ENCODE measurements at regions not wholly inside any gene's neighbourhood (a gene's known extent, or its start where the extent isn't known, plus 50 kb on each side); places are given as distances from the start of the nearest gene placed in this dataset.

DNA sequence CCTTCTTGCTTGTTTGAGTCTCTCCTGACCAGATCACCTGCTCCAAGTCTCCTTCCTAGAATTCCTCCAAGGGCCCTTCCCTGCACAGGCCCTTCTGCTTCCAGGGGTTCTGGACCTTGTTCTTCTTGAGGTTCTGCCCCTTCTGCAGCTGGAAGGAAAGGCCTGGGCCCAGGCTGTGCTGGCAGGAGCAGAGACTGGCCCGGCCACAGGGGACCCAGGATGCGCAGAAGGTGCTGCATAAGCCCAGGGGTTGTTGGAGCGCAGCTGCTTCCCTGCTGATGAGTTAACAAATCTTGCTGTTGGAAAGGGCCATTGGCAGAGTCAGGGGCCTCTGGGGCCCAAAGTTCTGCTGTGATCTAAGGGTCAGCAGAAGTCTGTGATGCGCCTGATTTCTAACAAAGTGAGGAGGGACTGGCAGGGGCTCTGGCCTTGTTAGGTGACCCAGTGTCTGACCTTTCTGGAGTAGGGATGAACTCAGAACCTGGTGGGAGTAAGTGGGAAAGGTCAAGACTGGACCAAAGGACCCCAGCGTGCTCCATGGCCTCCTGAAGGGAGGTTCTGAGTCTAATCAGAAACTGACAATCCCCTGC, 509.8 kb downstream of the PTPRU start:
- TF ChIP-seq POLR2A (IDR thresholded peaks at IDR 0.05; ENCODE audit: low read depth, low read length) (no peak), MXI1 (IDR thresholded peaks at IDR 0.05; ENCODE audit: low read depth, low read length) (no peak), CREB1 (IDR thresholded peaks at IDR 0.05; ENCODE audit: low read depth) (no peak), CTCF (IDR thresholded peaks at IDR 0.05 in 2 of 3, conservative IDR thresholded peaks at IDR 0.05 in 1 of 3; ENCODE audit: control insufficient read depth in 2 of 3, extremely low read depth in 1 of 3, insufficient read depth in 1 of 3, low read depth in 3 of 3, low read length in 3 of 3) (no peak), SPI1 (IDR thresholded peaks at IDR 0.05; ENCODE audit: borderline replicate concordance, insufficient read depth, low read depth, low read length) (no peak), RAD21 (IDR thresholded peaks at IDR 0.05; ENCODE audit: insufficient read depth, low read depth, low read length) (no peak), CBFB (IDR thresholded peaks at IDR 0.05; ENCODE audit: low read depth) (no peak), ZBTB11 (CRISPR knock-in tag; IDR thresholded peaks at IDR 0.05) (no peak), EP300 (IDR thresholded peaks at IDR 0.05; ENCODE audit: borderline replicate concordance in 1 of 2, control insufficient read depth in 1 of 2, low read depth in 2 of 2, low read length in 2 of 2) (no peak), POLR2AphosphoS5 (IDR thresholded peaks at IDR 0.05; ENCODE audit: low read length) (no peak), TCF12 (IDR thresholded peaks at IDR 0.05; ENCODE audit: low read depth, low read length) (no peak), ZNF622 (IDR thresholded peaks at IDR 0.05) (no peak)
- TF ChIP-seq, protein P1, sequence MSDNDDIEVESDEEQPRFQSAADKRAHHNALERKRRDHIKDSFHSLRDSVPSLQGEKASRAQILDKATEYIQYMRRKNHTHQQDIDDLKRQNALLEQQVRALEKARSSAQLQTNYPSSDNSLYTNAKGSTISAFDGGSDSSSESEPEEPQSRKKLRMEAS (IDR thresholded peaks at IDR 0.05; ENCODE audit: low read depth, low read length), result no peak
